HG02938 (cell line): ENCODE measurements at regions not wholly inside any gene's neighbourhood (a gene's known extent, or its start where the extent isn't known, plus 50 kb on each side); places are given as distances from the start of the nearest gene placed in this dataset.
"Not testable (repeated sequence)": the region's sequence is repeated elsewhere in the genome, so short reads cannot be mapped to it uniquely, and the experiment has no call there.

Source experiments
- ATAC-seq: cut with Tn5 transposase; IDR thresholded peaks from one replicate; pipeline ENCODE4 v1.9.1; 2021; ENCODE audit warnings: mild to moderate bottlenecking, moderate library complexity; ENCODE audit not compliant: unreplicated experiment

DNA sequence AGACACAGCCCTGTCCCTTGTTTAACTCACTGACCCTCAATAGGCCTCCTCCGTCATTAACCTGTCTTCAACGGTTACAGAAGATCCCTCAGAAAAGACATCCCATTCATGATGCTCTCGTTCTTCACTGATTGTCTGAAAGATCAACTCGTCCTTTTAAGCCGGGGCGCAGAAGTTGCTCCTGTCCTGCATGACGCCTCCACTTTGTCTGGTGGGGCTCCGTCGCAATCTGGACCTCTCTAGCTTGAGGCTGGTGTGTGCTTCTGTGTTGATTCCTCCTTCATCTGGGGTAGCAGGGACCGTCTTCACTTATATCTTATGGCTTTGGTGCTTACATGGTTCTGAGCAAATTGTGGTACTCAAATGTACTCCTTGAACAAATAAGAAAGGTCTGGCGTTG is 766.0 kb upstream of the PCDH9 start:
- ATAC-seq: no peak

DNA sequence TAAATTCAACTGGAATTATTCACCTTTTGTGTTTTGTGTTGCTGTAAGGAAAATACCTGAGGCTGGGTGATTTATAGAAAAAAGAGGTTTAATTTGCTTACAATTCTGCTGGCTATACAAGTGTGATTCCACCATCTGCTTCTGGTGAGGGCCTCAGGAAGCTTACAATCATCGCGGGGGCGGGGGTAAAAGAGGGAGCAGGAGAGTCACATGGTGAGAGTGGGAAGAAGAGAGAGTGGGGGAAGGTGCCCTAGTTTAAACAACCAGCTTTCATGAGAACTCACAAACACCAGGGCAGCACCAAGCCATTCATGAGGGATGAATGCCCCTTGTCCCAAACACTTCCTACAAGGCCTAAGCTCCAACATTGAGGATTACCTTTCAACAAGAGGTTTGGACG is 760.7 kb upstream of the PCDH9 start:
- no peak for ATAC-seq

DNA sequence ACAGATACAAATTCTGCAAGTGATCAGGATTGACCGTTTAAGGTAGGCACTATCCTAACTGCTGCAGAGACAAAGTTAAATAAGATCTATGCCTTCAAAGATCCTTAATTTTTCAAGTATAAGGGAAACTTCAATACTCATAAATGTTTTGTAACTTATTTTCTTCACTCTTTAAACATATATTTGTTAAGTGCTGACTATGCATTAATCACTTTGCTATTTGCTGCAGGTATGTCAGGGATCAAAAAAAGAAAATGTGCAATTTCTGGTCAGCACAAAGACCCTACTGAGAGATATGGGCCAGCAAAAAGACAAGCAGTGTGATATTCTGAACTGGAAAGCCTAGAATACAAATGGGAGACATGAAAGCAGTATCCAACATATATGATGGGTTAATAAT is 756.1 kb upstream of the PCDH9 start:
- no peak for ATAC-seq

DNA sequence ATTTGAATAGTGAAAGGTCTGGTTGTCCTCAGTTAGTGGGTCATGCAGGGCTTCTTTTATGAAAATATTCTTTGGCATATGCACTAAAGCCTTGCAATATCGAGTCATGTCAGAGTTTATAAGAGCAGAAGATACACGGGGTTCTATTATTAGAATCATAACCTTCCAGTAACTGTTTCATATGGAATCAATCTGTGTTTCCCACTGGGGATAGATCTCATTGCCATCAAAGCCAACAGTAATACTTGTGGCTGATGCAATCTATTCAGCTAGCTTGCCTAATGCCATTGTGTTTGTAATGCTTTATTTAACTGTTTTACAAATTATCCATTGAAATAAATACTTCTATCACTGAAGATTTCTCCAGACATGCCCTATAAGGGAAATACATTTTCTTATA is 746.9 kb upstream of the PCDH9 start:
- ATAC-seq: no peak

DNA sequence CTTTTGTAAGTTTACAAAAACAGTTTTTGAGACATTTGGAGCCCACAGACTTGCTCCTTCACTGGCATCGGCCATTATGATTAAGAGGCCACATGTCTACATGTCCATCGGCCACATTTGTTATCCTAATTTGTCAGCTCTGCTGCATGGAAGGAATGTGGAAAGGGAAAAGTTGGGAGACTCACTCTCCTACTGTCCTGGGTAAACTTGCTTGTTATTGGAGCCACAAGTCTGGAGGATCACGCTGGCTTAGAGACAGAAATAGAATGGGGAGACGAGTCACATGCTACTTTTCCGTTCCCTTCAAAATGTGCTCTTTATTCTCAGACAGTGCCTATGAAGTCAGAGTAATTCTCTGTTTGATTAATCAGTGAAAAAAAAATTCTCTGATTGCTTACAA is 741.2 kb upstream of the PCDH9 start:
- ATAC-seq: no peak

DNA sequence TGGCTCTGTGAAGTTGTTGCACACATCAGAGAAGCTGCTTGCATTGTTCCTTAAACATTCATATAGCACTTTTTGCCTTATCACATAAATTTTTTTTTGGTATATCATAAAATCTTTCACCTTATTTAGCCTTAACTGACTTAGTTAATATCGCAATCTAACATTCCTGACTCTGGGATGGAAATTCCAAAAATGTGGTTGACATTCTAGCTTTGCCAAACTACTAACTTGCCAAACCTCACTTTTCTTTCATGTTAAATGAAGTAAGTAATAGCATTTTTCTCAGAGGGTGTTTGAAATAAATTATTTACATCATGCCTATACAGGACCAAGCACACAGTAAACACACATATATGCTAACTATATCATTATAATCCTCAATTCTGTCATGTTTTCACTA is 736.9 kb upstream of the PCDH9 start:
- ATAC-seq: no peak

DNA sequence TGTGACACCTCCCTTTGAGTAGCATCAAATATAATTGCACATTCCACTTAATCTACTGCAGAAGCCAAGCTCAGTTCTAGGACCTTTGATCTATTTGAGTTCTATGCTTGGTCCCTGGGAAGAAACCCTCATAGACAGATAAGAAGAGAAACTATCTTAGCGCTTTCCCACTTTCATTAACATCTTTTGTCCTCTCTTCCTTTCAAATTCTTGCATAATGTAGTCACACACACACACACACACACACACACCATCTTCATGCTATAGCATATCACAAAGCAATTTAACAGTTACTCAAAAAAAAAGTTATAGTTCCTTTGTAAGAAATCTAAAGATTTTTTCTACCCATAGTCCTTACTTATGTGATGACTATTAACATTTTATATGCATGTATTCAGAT is 735.9 kb upstream of the PCDH9 start:
- no peak for ATAC-seq

DNA sequence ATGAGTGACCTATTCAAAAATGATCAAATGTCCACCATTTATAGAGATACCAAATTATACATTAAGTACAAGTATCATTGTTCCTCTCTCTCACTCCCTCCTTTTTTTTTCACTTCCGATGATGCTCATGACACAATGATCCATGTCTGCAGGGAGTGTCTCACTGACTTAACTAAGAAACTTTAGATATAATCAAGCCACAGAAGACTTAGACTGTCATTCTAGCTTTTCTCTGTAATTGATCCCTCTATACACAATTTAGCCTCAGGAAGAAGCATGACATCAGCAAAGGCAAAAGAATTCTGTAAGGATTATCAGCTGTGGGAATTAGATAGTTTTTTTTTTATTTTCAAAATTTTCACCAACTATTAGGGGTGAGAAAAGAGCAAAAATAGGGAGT is 734.9 kb upstream of the PCDH9 start:
- no peak for ATAC-seq

DNA sequence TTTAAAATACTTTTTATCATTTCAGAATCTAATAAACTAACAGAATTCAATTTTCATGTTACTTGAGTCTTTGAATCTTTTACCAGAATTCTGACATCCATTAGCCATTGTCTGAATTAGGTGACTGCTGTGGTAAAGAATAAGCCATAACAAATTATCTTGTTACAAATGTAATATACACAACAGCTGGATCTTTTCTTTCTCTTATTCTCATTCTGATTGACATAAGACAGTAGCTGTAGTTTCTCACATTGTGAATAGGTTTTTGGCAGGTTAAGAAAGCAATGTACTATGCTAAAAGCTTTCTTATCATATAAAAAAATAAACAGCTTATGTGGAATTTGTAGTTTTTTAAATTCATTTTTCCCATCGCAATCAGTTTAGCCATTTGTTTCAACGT is 734.0 kb upstream of the PCDH9 start:
- no peak for ATAC-seq

DNA sequence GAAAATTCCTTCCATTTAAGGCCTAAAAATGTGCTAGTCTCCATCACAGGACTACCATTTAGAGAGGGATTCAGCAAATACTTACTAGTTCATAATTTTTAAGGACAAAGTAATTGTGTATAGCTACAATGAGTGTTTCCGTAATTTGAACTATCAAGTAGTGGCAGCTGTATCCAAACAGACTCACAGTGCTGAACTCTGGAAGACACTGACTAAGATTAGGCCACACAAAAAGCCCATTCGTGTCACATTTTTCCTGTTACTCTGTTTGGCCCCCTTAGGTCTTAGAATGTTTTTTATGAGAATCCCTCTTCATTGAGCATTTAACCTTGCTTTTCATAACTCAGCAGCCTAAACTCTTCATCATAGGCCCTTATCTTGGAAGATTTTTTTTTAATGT is 731.2 kb upstream of the PCDH9 start:
- no peak for ATAC-seq

DNA sequence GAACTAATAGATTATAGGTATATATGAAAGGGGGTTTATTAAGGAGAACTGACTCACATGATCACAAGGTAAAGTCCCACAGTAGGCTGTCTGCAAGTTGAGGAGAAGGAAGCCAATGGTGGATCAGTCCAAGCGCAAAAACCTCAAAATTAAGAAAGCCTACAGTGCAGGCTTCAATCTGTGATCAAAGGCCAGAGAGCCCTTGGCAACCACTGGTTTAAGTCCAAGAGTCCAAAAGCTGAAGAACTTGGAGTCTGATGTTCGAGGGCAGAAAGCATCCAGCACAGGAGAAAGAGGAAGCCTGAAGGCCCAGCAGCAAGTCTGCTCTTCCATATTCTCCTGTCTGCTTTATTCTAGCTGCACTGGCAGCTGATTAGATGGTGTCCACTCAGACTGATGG is 721.3 kb upstream of the PCDH9 start:
- no peak for ATAC-seq

DNA sequence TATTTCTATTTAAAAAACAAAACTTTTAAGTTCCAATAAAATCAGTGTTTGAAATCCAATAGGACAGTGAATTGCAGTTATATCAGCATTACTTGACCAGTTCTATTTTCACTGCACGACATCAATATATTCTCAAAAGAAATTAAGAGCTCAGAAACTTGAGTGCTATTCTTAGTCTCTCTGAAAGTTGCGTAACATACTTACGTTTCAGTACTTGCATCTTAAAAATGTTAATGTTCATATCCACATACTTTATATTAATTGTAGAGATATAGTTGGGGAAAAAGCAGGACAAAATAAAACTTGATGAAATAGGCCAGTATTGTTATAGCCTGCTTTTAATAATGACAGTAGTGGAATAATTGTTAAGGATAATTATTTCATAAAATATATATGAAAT is 720.5 kb upstream of the PCDH9 start:
- ATAC-seq: no peak

DNA sequence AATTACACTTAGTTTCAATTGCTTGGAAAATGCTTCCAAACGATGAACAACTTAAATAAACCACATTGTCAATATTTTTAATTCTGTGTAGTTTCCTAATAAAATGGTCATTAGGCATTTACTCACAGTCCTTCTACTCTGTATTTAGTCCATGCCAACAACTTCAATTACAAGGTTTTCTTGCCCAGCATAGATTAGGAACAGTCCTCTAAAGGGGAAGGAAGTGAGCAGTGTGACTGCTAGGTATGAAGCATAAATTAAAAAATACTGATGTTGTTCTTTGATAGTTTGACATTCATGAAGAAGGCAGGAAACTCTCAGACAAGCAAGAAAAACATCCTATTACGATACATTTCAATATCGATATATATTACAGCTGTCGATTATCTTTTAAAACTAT is 716.0 kb upstream of the PCDH9 start:
- ATAC-seq: no peak

DNA sequence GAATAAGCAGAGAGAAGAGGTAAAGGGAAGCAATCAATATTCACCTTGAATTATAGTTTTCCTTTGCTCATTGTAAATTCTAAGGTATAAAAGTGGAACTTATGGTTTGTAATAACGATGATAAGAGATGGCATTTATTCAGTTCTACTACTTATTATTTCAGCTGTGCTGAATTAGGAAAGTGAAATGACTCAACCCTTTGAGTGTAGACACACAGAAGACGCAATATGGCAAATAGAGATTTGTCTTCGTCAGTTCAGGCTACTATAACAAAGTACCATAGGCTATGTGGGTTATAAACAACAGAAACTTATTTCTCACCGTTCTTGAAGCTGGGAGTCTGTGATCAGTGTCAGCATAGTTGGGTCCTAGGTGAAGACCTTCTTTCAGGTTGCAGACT is 713.0 kb upstream of the PCDH9 start:
- ATAC-seq: no peak

DNA sequence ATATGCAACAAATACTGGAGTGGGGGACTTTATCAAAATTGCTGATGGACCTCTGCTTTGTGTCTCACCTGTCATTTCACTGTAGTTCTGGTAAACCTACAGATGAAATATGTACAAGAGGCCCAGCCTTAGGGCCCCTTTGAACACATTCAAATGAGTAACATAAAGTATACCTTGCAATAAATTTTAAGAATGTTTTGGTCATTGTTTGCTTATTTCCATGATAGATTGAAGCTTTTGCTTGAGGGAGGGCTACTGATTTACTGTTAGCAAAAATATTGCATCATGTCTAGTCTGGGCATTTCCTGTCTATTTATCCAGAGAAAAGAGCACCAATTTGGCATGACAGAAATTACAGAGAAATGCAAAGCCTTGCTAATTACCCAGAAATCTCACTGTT is 705.5 kb upstream of the PCDH9 start:
- ATAC-seq: no peak

DNA sequence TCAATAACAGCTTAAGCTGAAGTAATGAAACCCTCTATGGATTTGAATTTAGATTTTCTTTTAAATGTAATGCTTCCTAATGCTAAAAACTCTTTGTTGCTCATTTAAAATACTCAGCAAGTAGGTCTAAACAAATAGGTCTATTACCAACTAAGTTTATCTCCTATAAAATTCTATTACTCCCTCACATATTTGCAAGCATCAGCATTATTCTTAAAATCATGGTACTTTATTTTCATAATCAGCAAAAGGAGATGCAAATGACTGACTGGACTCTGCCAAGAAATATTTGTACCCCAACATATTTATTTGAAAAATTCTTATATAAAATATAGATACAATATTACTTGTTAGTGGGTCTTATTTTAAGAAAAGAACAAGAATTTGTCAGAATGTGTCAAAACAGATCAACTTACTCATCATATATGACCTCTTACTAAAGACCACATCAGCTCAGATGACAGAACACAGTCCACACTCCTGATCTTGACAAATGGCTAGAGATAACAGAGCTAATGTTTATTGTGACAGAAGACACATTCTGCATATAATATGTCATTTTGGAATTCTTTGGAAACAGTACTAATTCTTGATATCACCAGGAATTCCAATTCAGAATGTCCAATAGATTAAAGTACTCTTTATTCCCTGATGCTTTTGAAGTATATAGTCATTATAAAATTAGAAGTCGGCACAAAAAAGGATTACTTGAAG is 704.6 kb upstream of the PCDH9 start:
- no peak for ATAC-seq

DNA sequence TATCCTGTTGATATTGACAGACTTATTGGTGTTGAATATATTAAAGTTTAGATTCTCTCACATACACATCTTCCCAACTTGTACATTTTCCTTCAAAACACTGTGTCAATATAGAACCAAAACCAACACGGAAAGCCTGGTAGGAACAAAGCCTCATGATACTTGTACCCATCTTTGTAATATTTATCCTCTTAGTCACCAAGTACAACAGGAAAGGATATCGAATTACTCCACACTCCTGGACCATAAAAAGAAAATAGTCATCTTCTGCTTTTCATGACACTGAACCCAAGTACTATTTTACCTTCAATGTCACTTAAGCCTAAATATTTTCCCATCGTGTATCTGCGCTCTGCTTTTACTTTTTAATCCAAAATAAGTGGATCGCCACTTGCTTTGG is 702.9 kb upstream of the PCDH9 start:
- ATAC-seq: no peak

DNA sequence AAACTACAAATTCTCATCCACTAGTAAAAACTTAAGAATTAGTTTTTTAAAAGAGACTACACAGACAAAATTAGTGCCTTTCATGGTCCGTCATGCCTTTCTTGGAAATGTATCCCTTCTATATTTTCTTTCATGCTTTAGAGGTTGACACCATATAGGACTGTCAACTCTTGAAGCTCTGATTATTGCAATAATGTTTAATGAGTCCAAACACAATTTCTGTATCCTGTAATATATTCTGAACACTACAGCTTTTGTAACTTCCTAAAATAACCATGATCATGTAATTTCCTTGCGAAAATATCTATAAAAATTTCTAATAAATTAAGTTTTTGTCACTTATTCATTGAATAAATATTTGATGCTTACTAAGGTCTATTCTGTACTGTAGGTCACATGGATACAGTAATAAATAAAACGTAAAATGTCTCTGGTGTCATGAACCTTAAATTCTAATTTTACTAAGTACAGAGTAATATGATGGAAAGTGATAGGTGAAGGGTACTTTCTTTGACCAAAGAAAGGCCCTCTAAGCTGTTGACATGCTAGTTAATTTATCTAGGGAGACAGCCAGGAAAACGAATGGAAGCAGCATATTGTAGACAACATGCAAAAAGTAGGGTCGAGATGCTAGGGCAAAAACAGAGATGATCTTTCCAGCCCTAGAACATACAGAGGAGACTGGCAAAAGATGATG is 687.3 kb upstream of the PCDH9 start:
- ATAC-seq: no peak

DNA sequence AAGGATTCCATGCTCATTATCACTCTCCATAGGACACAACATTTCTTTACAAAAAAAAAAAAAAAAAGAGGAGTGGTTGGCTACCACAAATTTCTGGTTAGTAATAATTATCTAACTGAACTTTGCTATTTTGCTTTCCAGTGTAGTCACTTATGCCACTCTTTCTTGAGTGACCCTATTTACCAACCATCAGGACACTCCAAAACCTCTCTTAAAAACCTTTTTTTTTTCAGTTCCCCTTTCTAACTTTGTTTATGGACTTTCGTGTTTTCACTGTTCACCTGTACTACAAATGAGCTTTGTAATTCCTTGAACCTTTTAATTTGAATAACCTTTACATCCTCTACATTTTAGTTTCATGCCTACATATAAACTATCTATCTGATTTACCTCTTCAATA is 686.5 kb upstream of the PCDH9 start:
- no peak for ATAC-seq

DNA sequence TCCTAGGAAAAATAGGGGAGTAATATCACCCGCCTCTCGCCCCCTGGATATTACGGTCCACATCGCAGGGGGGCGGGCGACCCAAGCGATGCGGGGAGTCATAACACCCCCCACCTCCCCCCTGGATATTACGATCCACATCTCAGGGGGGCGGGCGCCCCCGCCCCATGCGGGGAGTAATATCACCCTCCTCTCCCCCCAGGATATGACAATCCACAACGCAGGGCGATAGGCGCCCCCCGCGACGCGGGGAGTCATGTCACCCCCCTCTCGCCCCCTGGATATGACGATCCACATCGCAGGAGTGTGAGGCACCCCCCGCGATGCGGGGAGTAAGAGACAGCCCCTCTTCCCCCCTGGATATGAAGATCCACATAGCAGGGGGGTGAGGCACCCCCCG is 684.4 kb upstream of the PCDH9 start:
- ATAC-seq: no peak

DNA sequence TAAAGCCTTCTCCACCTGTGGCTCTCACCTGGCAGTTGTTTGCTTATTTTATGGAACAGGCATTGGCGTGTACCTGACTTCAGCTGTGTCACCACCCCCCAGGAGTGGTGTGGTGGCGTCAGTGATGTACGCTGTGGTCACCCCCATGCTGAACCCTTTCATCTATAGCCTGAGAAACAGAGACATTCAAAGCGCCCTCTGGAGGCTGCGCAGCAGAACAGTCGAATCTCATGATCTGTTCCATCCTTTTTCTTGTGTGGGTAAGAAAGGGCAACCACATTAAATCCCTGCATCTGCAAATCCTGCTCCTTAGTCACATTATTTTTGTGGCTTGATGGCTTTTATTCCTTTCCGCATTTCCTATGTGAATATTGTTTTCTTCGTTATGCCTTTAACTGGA is 672.8 kb upstream of the PCDH9 start:
- not testable (repeated sequence) for ATAC-seq

DNA sequence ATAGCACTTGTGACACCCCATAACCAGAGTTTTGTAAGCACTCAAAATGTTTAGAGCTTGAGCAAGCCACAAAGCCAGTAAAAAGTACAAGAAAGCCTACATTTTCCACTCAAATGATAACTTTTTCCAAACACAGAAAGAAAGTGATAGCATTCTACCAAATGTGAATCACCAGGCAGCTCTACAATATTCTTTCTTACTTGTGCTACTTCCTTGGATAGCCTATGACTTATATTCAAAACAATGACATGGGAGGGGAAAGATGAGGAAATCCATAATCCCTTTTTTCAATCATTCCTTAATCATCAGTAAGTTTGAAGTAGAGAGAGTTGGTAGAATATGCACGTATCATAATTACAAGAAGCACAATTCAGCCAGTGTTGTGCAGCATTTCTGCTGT is 650.8 kb upstream of the PCDH9 start:
- ATAC-seq: no peak

DNA sequence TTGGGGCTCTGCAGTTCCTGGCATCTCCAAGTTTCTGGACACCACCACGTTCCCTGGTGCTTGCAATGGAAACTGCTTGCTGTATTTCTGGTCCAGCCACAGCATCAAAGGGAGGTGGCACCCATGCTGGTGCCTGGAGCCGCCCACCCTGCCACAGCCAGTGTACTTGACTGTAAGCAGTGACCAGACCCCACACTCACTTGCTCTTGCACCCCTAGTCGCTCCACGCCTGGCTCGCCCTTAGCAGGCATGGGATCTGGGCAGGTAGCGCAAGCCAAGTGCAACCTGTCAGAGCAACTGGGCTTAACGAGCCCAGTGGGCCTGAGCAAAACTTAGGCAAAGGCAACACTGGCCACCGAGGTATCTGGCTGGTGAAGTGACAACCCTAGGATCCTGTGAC is 648.2 kb upstream of the PCDH9 start:
- ATAC-seq: no peak
